Fibroblast of skin of left quadriceps (primary cell): ENCODE measurements at regions not wholly inside any gene's neighbourhood (a gene's known extent, or its start where the extent isn't known, plus 50 kb on each side); places are given as distances from the start of the nearest gene placed in this dataset.

Experiments used
- DNase-seq, 2 experiments: peaks; one replicate each; pipeline ENCODE4 v3.0.0-alpha.2; 2013; ENCODE audit warnings: low read depth in 2 of 2

- DNase-seq = no peak
Measured at GRCh38 chr3:135865085-135865484, 100.4 kb upstream of the PPP2R3A start.

- DNase-seq = no peak
Measured at GRCh38 chr3:135865553-135865952, 100.0 kb upstream of the PPP2R3A start.

GRCh38 chr3:135867911-135868310 is 97.6 kb upstream of the PPP2R3A start:
- DNase-seq = no peak

- DNase-seq = no peak
Measured at GRCh38 chr3:135868801-135869200, 96.7 kb upstream of the PPP2R3A start.

- DNase-seq = no peak
Measured at GRCh38 chr3:135869439-135870105, 96.0 kb upstream of the PPP2R3A start.

- DNase-seq = no peak
Measured at GRCh38 chr3:135871311-135871710, 94.2 kb upstream of the PPP2R3A start.

GRCh38 chr3:135874035-135874434 is 91.5 kb upstream of the PPP2R3A start:
- no peak for DNase-seq

GRCh38 chr3:135878501-135878900 is 87.0 kb upstream of the PPP2R3A start:
- no peak for DNase-seq

- DNase-seq = no peak
Measured at GRCh38 chr3:135885885-135886284, 79.6 kb upstream of the PPP2R3A start.

- no peak for DNase-seq
Measured at GRCh38 chr3:135887220-135887619, 78.3 kb upstream of the PPP2R3A start.

- no peak for DNase-seq
Measured at GRCh38 chr3:135889443-135889842, 76.1 kb upstream of the PPP2R3A start.

- no peak for DNase-seq
Measured at GRCh38 chr3:135891121-135891520, 74.4 kb upstream of the PPP2R3A start.

GRCh38 chr3:135895106-135895733 is 70.3 kb upstream of the PPP2R3A start:
- DNase-seq = peak; percentile 44 to 58

- DNase-seq = no peak
Measured at GRCh38 chr3:135895734-135896121, 69.8 kb upstream of the PPP2R3A start.

GRCh38 chr3:135896613-135897012 is 68.9 kb upstream of the PPP2R3A start:
- no peak for DNase-seq

GRCh38 chr3:135897715-135898114 is 67.8 kb upstream of the PPP2R3A start:
- DNase-seq = no peak

- DNase-seq = no peak
Measured at GRCh38 chr3:135898774-135899173, 66.8 kb upstream of the PPP2R3A start.

GRCh38 chr3:135905058-135905724 is 60.3 kb upstream of the PPP2R3A start:
- no peak for DNase-seq

- no peak for DNase-seq
Measured at GRCh38 chr3:135907422-135908165, 57.9 kb upstream of the PPP2R3A start.

GRCh38 chr3:135908225-135908624 is 57.3 kb upstream of the PPP2R3A start:
- DNase-seq = no peak

GRCh38 chr3:135908737-135909136 is 56.8 kb upstream of the PPP2R3A start:
- DNase-seq = no peak

- no peak for DNase-seq
Measured at GRCh38 chr3:135911110-135911509, 54.4 kb upstream of the PPP2R3A start.
